Kidney epithelial cell (primary cell): ENCODE measurements at regions not wholly inside any gene's neighbourhood (a gene's known extent, or its start where the extent isn't known, plus 50 kb on each side); places are given as distances from the start of the nearest gene placed in this dataset.

Experiments used
- DNase-seq: peaks from one replicate; pipeline ENCODE4 v3.0.0-alpha.2; 2010; ENCODE audit warnings: low read depth
- H3K27me3 ChIP-seq: 2 replicates; pipeline ENCODE4 v1.6.0; 2011; ENCODE audit warnings: low read length; ENCODE audit not compliant: control insufficient read depth, insufficient read depth
- H3K36me3 ChIP-seq: 2 replicates; pipeline ENCODE4 v1.5.1; 2011; ENCODE audit warnings: low read length; ENCODE audit not compliant: control insufficient read depth, insufficient read depth
- H3K4me3 ChIP-seq: 2 replicates; pipeline ENCODE4 v1.5.1; 2011; ENCODE audit warnings: low read depth, mild to moderate bottlenecking, control low read depth, low read length
- CTCF ChIP-seq: IDR thresholded peaks from 2 replicates; pipeline ENCODE4 v1.5.1; 2011; ENCODE audit warnings: mild to moderate bottlenecking, moderate library complexity, low read length, control low read depth, inconsistent platforms; ENCODE audit not compliant: insufficient read depth, poor library complexity, severe bottlenecking

DNA sequence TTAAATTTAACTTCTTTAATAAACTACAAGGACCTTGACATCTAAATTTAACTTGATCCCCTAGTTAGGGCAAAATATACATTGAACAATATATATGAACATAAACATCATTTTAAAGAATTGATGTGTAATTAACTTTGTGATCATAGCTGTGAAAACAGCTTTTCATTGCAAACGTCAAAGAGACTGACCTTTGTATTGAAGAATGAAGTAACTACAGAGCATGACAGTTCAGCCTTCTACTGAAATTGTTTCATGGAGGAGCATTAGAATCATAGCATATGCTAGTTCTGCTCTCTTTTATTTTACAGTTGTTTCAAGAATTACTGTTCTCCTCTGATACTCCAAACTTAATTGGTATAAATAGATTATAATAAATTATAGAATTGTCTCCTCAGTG, 123.4 kb upstream of the PRR20A start:
- no peak for DNase-seq
- TF ChIP-seq CTCF = no peak
- Histone ChIP-seq H3K4me3 (no peak overlapping the region), H3K27me3 (no peaks in the 10 kb centered on the region), H3K36me3 (no peaks in the 10 kb centered on the region)

DNA sequence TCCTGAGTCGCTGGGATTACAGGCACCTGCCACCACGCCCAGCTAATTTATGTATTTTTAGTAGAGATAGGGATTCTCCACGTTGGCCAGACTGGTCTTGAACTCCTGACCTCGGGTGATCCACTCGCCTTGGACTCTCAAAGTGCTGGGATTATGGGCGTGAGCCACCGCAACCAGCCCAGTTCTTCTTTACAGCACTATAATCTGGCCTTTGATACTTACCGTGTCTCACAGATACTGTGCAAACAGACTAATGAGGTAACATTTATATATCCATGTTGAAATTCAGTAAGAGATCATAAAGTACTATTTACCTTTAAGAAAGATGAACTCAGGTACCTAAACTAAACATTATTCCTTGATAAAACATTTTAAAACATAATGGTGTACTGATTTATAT, 121.8 kb upstream of the PRR20A start:
- no peak for TF ChIP-seq CTCF
- DNase-seq = no peak
- Histone ChIP-seq H3K4me3 (no peak overlapping the region), H3K27me3 (no peaks in the 10 kb centered on the region), H3K36me3 (no peaks in the 10 kb centered on the region)

- H3K4me3 ChIP-seq = no peak overlapping the region
- no peak for TF ChIP-seq CTCF
- DNase-seq = no peak
- H3K36me3 ChIP-seq = no peaks in the 10 kb centered on the region
- no peaks in the 10 kb centered on the region for H3K27me3 ChIP-seq
Measured at GRCh38 chr13:57030671-57031070, 110.0 kb upstream of the PRR20A start.

DNA sequence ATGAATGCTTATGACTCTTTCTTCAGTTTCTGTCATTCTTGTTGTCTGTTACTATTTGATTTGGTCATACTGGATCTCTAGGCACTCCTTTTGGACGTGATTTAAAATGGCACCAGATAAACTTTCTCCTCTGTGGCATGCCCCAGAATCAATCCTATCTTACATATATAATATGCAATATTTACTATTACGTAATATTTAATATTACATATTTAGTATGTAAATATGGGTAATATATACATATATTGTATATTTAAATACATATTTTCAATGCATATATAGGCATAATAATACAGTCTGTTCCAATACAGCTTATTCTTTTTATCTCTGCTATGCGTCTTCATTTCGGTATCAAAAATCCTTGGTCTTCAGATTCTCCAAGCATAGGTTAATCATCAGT, 104.4 kb upstream of the PRR20A start:
- Histone ChIP-seq H3K27me3 (no peaks in the 10 kb centered on the region), H3K4me3 (no peak overlapping the region), H3K36me3 (no peaks in the 10 kb centered on the region)
- DNase-seq = no peak
- TF ChIP-seq CTCF = no peak

GRCh38 chr13:57044910-57045309, 95.8 kb upstream of the PRR20A start:
- H3K27me3 ChIP-seq = no peaks in the 10 kb centered on the region
- DNase-seq = no peak
- TF ChIP-seq CTCF = no peak
- H3K4me3 ChIP-seq = no peak overlapping the region
- H3K36me3 ChIP-seq = no peaks in the 10 kb centered on the region

DNA sequence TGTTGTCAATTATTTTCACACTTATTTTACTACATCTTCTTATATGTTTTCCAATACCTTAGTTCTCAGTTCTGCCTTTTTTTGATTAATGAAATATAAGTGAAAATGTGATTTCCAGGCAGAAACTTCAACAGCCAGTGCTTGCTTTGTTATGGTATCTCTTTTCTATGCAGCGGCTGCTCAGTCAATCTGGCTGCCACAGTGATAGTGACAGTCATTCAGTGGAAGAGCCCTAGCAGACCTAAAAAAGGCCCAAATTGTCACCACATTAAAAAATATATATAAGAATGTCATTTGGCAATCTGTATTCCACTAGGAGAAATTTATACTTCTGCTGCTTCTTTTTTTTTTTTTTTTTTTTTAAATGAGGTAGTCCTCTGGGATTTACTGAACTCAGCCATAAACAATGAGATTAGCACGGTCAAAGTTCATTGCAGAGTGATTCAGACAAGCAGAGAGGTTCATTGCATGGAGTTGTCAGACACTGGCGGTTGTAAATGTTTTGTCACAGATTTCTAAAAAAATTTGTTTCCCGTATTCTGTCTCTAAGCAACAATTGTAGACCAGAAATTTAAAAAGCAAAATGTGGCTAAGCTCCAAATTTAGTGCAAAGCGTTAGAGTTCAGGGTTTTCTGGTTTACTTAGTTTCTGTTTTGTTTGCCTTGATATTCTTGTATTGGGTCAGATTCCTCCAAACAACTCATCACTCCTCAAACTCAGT, 94.7 kb upstream of the PRR20A start:
- H3K4me3 ChIP-seq = no peak overlapping the region
- TF ChIP-seq CTCF = no peak

More for the DNA sequence above, 94.7 kb upstream of the PRR20A start:
- Histone ChIP-seq H3K27me3 (no peaks in the 10 kb centered on the region), H3K36me3 (no peaks in the 10 kb centered on the region)
- no peak for DNase-seq
